Progenitor cell of endocrine pancreas (in vitro differentiated cells): ENCODE measurements at regions not wholly inside any gene's neighbourhood (a gene's known extent, or its start where the extent isn't known, plus 50 kb on each side); places are given as distances from the start of the nearest gene placed in this dataset.

ENCODE experiments used
- DNase-seq: peaks from one replicate; pipeline ENCODE4 v3.0.0; 2021; ENCODE audit warnings: low spot score; ENCODE audit not compliant: unreplicated experiment
- H3K27ac Mint-ChIP-seq: 2 replicates; pipeline ENCODE4 v1.8.0; 2021; ENCODE audit warnings: mild to moderate bottlenecking, moderate library complexity, mixed read lengths
- H3K27me3 Mint-ChIP-seq: 2 replicates; pipeline ENCODE4 v1.8.0; 2021; ENCODE audit warnings: mixed read lengths
- H3K36me3 Mint-ChIP-seq: 2 replicates; pipeline ENCODE4 v1.8.0; 2022; ENCODE audit warnings: mixed read lengths; ENCODE audit not compliant: insufficient read depth
- H3K4me1 Mint-ChIP-seq: 2 replicates; pipeline ENCODE4 v1.8.0; 2021; ENCODE audit warnings: low read depth, mixed read lengths
- H3K4me3 Mint-ChIP-seq: 2 replicates; pipeline ENCODE4 v1.8.0; 2021; ENCODE audit warnings: low read depth, mild to moderate bottlenecking, moderate library complexity, mixed read lengths
- H3K9me3 Mint-ChIP-seq: 2 replicates; pipeline ENCODE4 v1.8.0; 2021; ENCODE audit warnings: low read depth, mixed read lengths
- TF ChIP-seq, protein P1 (sequence below): fragments of 200-600 bp; sonication (generic); IDR thresholded peaks from one replicate; pipeline ENCODE4 v1.5.0; 2021; ENCODE audit warnings: antibody characterized with exemption, mild to moderate bottlenecking; ENCODE audit not compliant: unreplicated experiment

DNA sequence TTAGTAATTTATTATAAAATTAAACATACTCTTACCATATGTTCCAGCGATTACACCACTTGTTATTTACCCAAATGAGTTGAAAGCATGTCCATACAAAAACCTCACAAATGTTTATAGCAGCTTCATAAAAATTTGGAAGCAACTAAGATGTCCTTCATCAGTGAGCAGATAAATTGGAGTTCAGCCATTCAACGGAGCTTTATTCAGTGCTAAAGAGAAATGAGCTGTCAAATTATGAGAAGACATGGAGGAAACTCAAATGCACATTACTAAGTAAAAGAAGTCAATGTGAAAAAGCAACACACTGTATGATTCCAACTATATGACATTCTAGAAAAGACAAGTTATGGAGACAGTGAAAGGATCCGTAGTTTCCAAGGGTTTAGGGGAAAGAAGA is 606.7 kb upstream of the TMPRSS15 start:
- no peaks in the 10 kb centered on the region for H3K9me3 Mint-ChIP-seq
- no peaks in the 10 kb centered on the region for H3K4me1 Mint-ChIP-seq
- TF ChIP-seq, protein P1, sequence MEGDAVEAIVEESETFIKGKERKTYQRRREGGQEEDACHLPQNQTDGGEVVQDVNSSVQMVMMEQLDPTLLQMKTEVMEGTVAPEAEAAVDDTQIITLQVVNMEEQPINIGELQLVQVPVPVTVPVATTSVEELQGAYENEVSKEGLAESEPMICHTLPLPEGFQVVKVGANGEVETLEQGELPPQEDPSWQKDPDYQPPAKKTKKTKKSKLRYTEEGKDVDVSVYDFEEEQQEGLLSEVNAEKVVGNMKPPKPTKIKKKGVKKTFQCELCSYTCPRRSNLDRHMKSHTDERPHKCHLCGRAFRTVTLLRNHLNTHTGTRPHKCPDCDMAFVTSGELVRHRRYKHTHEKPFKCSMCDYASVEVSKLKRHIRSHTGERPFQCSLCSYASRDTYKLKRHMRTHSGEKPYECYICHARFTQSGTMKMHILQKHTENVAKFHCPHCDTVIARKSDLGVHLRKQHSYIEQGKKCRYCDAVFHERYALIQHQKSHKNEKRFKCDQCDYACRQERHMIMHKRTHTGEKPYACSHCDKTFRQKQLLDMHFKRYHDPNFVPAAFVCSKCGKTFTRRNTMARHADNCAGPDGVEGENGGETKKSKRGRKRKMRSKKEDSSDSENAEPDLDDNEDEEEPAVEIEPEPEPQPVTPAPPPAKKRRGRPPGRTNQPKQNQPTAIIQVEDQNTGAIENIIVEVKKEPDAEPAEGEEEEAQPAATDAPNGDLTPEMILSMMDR = no peak
- no peak overlapping the region for H3K4me3 Mint-ChIP-seq
- H3K36me3 Mint-ChIP-seq = no peaks in the 10 kb centered on the region
- H3K27ac Mint-ChIP-seq = no peak overlapping the region
- no peak for DNase-seq
- no peaks in the 10 kb centered on the region for H3K27me3 Mint-ChIP-seq

DNA sequence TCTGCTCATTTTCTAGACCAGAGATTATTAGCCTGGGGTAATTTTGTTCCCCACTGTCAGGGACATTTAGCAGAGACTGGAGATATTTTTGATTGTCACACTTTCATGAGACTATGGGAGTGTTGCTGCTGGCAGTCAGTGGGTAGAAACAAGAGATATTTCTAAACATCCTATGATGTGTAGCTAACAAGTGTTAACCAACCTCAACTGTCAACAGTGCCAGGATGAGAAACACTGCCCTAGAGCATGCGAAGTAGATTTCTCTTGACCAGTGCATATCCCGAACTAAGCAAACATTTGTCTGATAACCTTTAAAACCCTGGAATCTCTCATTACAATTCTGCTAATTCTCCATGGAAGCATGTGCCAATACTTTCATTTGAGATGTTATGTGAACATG is 607.4 kb upstream of the TMPRSS15 start:
- DNase-seq = no peak

DNA sequence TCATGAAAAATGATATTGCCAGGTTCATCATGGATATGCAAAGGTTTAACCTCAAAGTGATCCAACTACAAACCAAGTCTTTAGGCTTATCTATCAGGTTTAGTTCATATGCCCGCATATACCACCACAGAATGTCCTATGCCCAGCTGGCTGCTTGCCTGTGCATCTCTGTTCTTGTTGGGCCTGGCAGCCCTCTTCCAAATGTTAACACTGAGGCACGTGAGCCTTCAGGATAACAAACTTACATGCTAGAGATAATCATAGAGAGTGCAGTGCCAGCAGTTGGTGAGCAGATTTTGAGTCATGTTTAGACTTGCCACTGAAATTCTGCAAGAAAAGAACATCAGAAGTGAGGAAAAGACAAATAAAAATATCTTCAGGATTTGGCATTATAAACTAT is 607.9 kb upstream of the TMPRSS15 start:
- Mint-ChIP-seq H3K9me3 (no peaks in the 10 kb centered on the region), H3K27ac (no peak overlapping the region), H3K4me3 (no peak overlapping the region), H3K4me1 (no peaks in the 10 kb centered on the region), H3K36me3 (no peaks in the 10 kb centered on the region), H3K27me3 (no peaks in the 10 kb centered on the region)
- DNase-seq = no peak
- TF ChIP-seq, protein P1 = no peak

More for the DNA sequence above, 607.4 kb upstream of the TMPRSS15 start:
- H3K27ac Mint-ChIP-seq = no peak overlapping the region
- TF ChIP-seq, protein P1 = no peak
- H3K4me1 Mint-ChIP-seq = no peaks in the 10 kb centered on the region
- no peak overlapping the region for H3K4me3 Mint-ChIP-seq
- no peaks in the 10 kb centered on the region for H3K9me3 Mint-ChIP-seq
- H3K27me3 Mint-ChIP-seq = no peaks in the 10 kb centered on the region
- H3K36me3 Mint-ChIP-seq = no peaks in the 10 kb centered on the region

DNA sequence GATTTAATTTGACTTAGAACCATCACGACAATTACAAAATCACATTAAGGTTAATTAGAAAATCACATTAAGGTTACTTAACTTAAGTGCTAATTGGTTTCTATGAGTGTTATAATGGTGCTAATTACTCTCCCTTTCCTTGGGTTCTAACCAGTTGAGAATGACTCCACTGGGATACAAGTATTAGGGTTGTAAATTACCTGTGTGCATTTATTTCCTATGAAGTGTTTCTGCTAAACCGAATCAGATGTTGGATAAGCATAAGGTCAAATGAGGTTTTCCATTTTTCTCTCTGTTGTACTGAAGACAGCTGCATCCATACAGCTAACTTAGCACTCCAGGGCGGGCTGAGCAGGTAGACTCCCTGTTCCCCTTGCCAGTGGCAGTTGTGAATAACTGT is 610.3 kb upstream of the TMPRSS15 start:
- no peaks in the 10 kb centered on the region for H3K36me3 Mint-ChIP-seq
- no peak overlapping the region for H3K27ac Mint-ChIP-seq
- DNase-seq = no peak
- H3K27me3 Mint-ChIP-seq = no peaks in the 10 kb centered on the region
- no peak overlapping the region for H3K4me3 Mint-ChIP-seq
- TF ChIP-seq, protein P1 = no peak
- H3K4me1 Mint-ChIP-seq = no peaks in the 10 kb centered on the region
- no peaks in the 10 kb centered on the region for H3K9me3 Mint-ChIP-seq

DNA sequence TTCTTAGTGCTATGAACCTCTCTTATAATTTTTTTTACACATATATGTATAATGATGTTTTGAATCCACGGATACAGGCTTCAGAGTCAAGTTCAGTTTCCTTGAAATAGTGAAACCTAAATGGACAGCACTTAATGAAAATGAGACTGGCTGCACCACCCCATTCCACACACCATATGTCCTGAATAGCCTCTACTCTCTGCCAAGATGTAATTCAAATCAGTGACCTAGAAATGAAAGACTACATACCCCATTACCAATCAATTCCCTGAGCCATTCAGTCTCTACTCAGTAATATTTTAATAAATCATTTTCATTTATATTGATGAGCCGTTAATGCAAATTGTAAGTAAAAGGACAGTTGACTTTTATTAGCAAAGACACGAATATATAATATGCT is 614.9 kb upstream of the TMPRSS15 start:
- TF ChIP-seq, protein P1 = no peak
- no peaks in the 10 kb centered on the region for H3K27me3 Mint-ChIP-seq
- H3K27ac Mint-ChIP-seq = no peak overlapping the region
- H3K4me3 Mint-ChIP-seq = no peak overlapping the region
- no peaks in the 10 kb centered on the region for H3K36me3 Mint-ChIP-seq
- no peaks in the 10 kb centered on the region for H3K9me3 Mint-ChIP-seq
- no peak for DNase-seq
- no peaks in the 10 kb centered on the region for H3K4me1 Mint-ChIP-seq
